ENCODE measurements at regions not wholly inside any gene's neighbourhood (a gene's known extent, or its start where the extent isn't known, plus 50 kb on each side); places are given as distances from the start of the nearest gene placed in this dataset.

DNA sequence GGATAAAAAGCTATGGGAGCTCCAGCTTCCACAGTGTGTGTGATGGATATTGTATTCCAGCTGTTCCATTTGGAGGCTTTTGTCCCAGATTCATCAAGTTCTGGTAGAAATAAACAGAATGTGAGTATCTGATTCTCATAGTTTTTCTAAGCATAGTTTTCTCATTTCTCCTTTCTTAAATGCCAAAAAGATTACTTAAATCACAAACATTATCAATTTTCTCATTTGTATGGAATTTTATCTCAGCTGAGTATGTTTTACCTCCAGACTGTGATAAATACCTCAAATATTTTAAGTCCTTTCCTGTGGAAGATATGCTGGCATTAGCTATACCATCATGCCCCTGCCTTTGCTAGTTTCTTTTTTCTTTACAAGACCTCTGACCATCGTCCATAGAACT lies 767.3 kb downstream of the TFAP2A start:
- DNase-seq = no peak

DNA sequence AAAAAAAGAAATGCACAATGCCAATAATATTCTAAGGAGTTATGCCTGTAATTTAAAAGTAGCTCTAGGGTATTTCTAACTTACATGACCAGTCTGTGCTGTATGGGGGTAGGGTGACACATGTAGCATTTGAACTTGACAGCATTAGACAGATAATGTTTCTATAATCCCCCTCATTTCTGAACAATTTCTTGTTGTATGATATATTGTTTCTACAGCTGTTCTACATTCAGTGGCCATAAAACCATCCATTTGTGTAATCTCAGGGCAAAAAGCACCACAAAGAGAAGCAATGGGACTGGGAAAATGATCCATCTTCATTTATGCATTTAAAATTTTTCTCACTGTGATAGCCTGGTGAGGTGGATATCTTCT lies 767.8 kb downstream of the TFAP2A start:
- no peak for DNase-seq

DNA sequence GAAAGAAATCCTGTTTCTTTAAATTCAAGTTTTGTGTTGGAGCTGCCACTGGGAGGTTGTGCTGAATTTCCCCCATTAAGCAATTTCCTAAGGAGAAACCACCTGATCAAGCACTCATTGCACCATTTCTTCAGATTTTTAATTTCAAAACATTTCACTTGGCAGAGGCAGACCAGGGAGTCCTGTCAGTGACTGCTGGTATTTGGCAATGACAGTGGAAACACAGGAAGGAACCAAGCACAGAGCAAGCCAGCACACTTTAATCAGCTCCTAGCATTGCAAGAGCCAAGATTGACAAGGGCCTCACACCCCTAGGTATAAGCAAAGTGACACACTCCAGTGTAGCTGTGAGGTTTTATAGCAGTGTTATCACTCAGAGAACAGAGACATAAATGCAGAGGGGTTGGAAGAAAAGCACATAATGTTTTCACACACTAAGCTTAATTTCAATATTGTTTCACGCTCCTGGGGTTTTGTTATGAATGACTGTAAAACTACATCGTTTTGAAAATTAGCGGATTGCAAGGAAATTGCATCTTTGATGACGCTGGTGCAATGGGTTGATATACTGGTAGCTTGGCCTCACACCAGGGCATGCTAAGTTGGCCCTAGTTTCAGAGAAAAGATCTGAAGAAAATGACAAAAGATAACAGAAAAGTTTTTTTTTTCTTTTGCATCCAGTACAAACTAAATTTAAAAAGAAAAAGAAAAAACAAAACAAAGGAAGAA lies 768.4 kb downstream of the TFAP2A start:
- no peak for DNase-seq

DNA sequence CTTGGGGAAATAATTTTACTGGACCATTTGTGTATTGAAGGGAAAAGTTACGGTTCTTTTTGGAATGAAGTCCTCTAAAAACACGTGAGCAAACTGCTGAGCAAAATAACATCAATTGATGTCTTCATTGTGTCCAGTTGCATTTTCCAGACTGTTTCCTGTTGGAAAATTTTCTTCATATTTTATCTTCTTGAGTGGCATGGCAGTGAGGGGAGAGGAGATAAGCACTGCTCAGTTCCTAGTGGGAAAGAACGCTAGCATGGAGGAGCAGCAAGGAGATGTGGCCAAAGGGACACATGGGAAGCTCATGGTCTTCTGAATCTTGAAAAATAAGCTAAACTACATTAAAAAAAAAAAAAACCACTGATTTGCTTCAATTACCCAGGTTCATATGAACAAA lies 776.0 kb downstream of the TFAP2A start:
- DNase-seq = no peak

DNA sequence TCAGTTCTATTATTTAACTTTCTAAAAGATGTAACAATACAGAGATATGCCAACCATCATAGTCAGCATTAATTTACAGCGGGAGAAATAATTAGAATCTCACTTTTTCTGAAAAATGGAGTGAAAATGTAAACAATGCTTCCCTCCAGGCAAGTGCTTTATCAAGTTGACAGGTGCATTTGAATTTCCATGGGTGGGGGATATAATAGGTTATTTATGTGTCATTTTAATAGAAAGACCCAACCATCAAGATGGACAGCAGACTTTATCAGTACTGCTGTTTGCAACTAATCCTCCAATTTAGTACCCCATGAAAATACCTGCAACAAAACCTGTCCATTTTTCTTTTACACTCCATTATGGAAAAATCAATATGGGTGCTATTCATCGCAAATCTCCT lies 780.1 kb downstream of the TFAP2A start:
- no peak for DNase-seq

DNA sequence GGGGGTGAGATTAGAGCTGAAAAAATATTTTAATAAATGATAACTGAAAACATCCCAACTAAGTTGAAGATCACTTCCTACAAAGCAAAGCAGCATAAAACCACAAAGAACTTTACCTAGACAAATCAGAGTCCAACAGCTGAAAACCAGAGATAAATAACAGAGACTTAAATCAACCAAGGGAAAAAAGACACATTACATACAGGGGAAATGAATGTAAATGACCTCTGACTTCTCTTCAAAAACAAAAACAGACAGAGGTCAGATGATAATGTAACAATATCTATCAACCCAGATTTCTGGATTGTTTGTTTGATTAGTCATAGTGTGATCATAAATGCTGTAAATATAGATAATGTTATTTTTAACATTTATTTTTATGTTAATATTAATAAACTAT lies 782.8 kb downstream of the TFAP2A start:
- no peak for DNase-seq

DNA sequence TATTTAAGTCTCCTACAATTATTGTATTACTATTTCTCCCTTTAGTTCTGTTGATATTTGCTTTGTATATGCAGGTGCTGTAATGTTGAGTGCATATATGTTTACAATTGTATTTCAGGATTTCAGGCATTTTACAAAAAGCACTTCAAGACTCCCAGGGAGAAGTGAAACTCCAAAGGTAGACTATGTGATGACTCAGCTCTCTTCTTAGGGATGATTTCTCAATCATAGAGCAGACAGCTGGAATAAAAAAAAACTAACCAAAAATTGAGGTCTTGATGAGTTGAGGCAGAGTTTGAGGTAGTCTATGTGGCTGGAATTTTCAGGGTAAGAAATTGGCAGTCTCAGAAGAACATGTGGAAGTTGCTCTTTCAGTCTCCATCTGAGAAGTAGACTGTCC lies 786.1 kb downstream of the TFAP2A start:
- no peak for DNase-seq

DNA sequence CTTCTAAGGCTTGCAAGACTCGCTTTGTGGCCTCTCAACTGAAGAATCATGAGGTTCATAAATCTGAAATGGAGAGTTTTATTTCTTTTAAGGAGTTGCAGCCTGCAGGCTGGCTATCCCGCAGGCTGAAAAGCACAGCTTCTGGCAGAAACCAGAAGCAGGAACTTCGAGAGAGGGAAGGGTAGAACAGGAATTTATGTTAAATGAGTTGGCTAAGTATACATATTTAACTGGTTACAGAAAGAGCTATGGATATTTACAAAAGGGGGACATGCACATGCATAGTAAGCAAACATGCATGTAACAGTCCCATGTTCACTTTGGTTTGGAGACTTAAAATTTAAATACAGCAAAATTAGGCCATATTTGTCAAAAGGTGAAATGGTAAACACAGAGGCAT lies 787.0 kb downstream of the TFAP2A start:
- no peak for DNase-seq

DNA sequence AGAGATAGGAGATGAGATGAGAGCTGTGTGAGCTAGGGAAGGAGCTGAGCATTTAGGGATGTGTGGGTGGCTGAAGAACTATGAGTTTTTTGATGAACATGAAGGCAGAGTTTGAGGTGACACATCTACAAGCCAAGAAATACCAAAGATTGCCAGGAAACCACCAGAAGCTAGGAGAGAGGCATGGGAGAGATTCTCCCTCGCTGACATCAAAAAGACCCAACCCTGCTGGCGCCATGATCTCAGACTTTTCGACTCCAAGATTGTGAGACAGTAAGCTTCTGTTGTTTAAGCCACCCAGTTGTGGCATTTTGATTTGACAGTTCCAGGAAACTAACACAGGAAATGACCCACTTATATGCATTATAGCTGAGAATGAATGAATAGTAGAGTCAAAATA lies 790.9 kb downstream of the TFAP2A start:
- DNase-seq = no peak

DNA sequence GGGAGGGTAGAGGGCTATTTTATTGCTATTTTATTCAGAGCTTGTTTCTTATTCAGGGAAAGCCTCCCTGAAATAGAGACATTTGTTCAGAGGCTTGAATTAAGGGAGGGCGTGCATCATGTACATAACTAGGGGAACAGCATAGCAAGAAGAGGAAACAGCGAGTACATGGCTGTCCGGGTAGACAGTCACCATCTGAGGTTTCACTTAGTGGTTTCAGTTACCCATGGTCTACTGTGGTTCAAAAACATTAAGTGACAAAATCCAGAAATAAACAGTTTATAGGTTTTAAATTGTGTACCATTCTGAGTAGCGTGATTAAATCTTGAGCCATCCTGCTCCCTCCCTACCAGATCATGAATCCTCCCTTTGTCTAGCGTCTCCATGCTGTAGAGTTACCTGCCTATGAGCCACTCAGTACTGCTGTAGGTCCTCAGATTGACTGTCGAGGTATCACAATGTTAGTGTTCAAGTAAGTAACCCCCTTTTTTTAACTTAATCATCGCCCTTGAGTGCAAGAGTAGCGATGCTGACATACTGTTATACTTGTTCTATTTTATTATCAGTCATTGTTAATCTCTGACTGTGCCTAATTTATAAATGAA lies 791.5 kb downstream of the TFAP2A start:
- no peak for DNase-seq

DNA sequence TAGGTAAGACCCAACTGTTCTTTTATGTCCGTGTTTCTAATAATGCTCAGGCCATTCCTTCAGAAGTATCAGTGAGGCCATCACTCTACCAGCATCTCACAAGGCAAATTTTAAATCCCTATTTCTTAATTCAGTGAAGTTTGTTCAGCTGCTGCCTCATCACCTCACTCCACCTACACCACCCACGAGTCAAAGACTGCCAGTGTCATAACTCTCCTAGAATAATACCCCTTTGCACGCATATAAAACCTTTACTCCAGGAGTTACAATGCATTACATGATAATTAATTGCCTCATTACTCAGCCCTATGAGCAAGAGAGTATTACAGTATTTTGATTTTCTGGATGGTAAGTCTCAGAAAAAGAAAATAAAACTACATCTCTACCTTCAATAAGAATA lies 793.6 kb downstream of the TFAP2A start:
- peak in 1 of 2 experiments; percentile 27 for DNase-seq

DNA sequence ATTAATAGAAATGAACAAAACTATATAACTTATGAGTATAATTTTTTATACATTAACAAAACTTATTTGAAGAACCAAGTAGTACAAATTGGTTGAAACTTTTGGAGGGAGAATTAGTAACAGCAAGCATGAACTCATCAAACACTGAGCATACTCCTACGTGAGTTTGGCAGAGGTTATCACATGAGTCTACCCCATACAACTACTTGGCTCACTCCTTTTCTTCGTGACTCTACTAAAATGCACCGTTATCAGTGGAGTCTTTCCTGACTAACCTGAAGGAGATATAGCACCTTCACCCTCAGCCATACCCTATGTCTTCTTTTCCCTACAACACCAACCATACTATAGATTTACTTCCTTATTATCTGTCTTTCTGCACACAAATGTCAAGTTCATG lies 794.2 kb downstream of the TFAP2A start:
- DNase-seq = no peak

DNA sequence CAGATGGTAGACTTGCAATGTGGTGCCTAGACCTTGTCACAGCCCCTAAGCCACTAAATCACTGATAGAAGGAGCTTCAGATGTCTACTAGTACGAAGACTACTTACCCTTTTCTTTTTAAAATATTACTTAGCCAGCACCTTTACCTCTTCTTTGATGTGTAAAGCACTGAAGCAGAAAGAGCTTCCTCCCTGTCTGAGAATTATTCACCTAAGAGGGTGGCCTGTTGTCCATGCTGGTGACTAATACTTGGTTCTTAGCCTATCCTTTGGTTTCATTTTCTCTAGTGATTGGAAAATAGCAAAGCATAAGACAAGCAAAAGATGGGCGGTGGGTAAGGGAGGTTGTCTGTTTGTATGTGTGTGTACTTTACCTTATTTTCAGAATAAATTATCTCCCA lies 794.6 kb downstream of the TFAP2A start:
- DNase-seq = no peak

DNA sequence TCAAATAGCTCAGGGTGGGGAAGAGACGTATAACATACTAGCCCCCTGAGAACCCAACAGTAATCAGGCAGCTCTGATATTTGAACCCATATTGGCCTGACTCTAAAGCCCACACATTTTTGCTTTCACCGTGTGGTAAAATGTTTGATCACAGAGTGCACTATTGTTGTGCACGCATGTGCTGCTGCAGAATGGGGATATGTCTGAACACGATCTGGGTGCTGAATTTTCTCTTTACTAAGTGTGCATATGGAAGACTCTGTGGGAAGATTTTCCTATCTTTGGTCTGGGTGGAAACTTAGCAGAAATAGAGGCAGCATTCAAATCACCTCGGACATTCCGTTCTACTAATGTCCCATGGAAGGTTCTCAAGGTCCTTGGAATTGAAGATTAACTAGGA lies 800.1 kb downstream of the TFAP2A start:
- no peak for DNase-seq

DNA sequence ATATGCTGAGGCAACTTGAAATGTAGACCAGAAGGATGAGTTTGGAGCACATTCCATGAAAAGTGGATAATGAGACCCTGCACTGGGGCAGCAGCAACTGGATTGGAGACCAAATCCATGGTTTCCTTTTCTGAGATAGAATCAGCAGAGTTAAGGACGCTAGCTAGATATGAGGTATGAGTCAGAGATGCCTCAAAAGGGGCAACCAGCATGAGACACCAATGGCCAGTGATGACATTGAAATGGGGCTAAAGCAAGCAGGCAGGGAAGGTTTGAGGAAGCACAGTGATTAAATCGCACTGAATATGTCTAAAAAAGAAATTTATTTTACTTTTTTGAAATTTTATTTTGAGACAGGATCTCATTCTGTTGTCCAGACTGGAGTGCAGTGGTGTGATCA lies 802.4 kb downstream of the TFAP2A start:
- no peak for DNase-seq

DNA sequence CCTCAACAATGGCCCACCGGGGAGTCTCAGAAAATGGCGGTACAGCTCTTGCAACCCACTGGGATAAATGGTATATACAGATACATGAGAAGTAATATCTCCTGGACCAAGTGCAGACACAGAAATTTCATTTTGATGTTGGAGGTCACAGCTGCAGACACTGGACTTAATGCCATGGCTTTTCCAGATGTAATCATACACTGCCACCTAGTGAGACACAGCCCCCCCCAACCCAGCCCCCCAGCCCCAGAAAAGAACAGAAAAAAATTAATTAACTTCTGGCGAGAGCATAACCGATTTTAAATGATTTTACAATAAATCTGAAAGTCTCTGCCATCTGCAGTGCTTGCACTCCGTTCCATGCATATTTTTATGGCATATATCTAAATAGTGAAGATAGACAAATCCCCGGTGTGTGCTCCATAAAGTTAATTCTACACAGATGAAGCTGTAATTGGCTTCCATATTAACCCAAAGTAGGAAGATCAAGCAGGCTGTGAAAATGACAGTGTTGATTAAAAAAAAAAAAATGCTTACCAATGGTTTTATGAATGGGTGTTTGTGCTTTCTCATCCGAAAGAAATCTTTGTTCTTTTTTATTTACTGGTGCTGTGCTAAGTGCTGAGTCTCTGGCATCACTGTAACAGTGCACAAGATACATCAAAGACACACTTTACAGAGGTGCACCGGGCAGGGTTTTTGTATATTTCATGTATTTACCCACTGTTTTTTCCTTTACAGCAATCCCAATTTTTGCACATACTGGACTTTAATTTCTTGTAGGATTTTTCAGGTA lies 804.1 kb downstream of the TFAP2A start:
- no peak for DNase-seq

DNA sequence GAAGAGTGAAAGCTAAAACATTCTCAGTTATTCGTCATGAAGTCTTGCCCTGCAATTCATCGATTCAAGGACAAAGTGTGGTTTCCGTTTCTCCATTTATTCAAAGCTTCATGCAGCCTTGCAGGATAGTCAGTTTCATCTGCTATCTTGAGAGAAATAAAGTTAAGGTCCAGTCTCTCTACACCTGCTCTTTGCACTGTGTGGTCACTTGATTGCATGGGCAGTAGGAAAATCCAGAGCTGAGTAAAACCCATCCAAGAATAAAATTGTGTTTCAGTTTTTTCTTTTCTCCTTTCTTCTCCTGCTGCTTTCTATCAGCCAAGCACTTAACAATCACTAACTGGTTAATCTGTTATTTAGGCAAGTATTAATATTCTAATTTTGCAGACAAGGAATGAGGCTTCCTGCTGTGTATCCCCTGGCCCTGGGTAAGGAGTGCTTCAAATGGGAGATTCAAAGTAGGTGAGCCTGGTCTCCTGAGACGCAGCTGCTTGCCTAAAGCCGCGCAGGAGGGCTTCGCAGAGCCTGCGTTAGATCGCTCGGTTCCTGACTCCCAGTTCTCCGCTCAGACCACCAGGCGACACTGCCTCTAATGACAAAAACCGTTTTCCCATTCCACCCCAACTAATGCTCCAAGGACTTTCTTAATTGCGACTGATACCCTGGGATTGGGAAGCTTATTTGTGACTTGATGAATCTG lies 808.3 kb downstream of the TFAP2A start:
- DNase-seq = no peak

DNA sequence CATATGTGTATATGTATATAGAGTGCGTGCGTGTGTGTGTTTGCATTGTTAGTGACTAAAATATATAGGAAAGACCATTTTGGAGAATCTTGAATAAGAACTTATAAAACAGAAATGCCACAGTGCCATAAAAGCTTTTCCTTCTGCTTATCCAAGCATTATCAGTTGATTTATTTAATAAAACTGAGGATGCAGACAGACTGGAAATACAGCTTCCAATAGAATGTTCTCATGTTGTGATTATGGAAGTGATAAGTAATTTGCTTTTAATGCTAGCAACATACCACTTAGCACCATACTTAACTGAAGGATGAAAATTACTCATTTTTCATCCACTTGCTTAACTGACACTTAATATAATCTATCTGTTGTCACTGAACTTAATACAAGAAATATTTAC lies 820.1 kb downstream of the TFAP2A start:
- no peak for DNase-seq

DNA sequence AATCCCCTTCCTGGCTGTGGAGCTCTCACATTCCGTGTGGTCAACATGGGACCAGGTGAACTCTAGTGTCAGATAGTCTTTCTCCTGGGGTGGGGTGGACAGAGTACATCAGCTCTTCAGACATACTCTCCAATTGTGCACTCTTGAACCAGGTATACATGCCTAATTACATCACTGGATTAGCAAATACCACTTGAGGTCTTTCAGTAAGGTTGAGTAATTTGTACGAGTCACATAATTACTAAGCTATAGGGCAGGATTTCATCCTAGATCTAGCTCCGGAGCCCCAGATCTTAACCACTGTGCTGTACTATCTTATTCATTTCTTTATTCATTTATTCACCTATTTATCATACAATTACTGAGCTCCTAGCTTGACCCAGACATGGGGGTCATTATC lies 821.3 kb downstream of the TFAP2A start:
- DNase-seq = no peak

DNA sequence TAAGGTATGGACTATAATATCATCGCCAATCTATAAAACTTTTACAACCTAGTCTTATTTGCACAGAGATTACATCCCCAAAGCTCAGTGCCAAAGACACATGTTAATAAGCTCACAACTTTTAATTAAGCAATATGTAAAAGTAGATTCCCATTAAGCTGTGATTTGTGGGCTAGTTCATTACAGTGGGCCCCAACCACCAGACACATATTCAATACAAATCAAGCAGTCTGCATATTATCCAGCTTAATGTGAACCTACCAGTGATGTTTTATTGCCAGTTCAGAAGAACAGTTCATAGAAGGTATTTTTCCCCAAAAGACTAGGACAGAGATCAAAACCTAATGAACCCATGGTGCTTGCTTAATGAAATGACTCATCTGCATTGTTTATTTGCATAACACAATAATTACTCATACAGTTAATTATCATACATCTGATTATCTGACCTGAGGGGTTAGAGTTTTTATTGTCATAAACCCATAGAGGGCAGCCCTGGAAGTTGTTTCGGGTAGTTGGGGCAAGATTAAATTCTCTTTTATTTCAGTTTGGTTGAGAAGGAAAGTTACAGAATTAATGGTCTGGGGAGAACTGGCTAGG lies 831.0 kb downstream of the TFAP2A start:
- no peak for DNase-seq

DNA sequence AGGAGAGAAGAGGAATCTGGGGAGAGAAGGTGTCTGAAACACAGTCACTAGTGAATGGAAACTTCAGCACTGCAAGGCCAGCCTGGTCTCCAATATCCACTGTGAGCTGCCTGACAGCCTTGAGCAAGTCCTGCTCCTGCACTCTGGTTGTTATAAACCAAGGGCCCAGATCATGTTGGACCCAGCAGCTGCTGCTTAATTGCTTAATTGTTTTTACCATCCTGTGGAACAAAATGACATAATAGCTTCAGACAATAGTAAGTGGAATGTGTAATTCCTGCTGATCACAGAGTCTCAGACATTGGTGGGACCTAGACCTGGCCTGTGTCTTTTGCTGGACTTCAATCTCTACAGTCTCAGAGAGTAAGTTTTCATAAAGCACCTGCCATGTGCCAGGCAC lies 833.7 kb downstream of the TFAP2A start:
- no peak for DNase-seq

DNA sequence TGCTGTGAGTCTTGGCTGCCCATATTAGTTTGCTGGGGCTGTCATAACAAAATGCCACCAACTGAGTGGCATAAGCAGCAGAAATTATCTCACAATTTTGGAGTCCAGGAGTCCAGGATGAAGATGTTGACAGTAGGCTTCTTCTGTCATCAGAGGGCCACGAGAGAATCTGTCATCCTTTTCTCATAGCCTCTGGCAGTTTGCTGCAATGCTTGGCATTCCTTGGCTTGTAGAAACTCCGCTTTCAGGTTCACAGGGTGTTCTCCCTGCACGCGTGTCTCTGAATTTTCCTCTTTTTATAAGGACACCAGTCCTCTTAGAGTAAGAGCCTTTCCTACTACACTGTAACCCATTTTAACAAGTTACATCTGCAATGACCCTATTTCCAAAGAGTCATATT lies 838.4 kb downstream of the TFAP2A start:
- DNase-seq = no peak

DNA sequence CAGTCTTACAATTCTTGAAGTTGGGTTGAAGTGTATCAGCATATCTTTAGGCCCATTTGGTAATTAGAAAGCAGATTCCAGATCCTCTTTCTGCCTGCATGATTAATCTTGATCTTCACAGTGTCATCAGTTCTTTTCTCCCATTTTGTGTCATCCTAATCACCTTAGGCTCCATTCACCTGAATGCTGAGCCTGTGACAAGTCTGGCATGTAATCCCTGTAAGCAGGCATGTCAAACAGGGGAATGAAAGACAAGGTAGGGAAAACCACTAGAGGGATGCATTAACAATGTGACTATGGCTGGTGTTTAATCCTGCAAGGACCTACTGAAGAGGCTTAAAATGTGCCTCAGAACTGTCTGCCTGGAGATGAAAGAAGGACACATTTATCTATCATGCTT lies 848.8 kb downstream of the TFAP2A start:
- DNase-seq = no peak
